ENCODE measurements at regions not wholly inside any gene's neighbourhood (a gene's known extent, or its start where the extent isn't known, plus 50 kb on each side); places are given as distances from the start of the nearest gene placed in this dataset.
"Not testable (repeated sequence)": the region's sequence is repeated elsewhere in the genome, so short reads cannot be mapped to it uniquely, and the experiment has no call there.

DNA sequence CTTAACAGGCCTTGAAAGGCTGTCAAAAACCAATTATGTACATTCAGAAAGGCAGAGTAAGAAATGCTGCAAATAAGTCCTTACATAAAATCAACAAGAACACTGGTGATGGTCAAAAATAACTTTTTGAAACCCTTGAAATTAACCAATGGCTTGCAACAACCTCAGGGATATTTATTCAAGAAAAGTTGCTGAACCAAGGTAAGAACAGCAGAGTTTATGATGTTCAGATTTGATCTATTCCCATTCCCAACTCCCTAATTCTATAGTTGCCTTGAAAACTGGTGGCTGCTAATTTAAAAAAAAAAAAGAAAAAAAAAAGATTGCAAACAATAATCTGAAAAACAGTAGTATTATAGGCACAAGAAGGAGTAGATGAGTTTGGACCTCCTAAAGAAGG, 109.8 kb upstream of the UFM1 start:
- H3K27ac ChIP-seq = no peak overlapping the region
- H3K4me1 ChIP-seq (replicated peaks) = no peaks in the 10 kb centered on the region
- H3K36me3 ChIP-seq = no peaks in the 10 kb centered on the region
- H3K27me3 ChIP-seq (replicated peaks; ENCODE audit: insufficient read depth) = no peaks in the 10 kb centered on the region
- DNase-seq (ENCODE audit: low spot score) = no peak
- H3K9me3 ChIP-seq = no peaks in the 10 kb centered on the region
- H3K4me3 ChIP-seq = no peak overlapping the region
- TF ChIP-seq, protein P1, sequence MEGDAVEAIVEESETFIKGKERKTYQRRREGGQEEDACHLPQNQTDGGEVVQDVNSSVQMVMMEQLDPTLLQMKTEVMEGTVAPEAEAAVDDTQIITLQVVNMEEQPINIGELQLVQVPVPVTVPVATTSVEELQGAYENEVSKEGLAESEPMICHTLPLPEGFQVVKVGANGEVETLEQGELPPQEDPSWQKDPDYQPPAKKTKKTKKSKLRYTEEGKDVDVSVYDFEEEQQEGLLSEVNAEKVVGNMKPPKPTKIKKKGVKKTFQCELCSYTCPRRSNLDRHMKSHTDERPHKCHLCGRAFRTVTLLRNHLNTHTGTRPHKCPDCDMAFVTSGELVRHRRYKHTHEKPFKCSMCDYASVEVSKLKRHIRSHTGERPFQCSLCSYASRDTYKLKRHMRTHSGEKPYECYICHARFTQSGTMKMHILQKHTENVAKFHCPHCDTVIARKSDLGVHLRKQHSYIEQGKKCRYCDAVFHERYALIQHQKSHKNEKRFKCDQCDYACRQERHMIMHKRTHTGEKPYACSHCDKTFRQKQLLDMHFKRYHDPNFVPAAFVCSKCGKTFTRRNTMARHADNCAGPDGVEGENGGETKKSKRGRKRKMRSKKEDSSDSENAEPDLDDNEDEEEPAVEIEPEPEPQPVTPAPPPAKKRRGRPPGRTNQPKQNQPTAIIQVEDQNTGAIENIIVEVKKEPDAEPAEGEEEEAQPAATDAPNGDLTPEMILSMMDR (IDR thresholded peaks at IDR 0.05) = no peak
- no peak for TF ChIP-seq POLR2A (IDR thresholded peaks at IDR 0.05)
- no peak for TF ChIP-seq POLR2AphosphoS5 (IDR thresholded peaks at IDR 0.05)
- intact Hi-C loops (cut with DNase I) = no loop called here

DNA sequence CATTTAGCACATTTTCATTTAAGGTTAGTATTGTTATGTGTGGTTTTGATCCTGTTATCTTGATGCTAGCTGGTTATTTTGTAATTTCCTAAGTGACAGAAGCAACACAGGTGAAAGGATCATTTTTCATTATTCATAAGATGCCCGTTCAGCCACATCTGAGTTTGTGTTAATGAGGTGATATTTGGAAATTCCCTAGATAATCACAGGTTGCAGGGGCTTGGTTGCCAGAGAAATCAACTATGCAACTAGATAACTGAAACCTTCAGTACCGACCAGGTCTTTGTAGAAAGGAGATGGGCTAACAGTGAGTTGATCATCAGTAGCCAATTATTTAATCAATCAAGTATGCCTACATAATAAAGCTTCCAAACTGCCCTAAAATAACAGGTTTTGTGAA, 121.3 kb upstream of the UFM1 start:
- Histone ChIP-seq H3K4me1 (replicated peaks) (no peaks in the 10 kb centered on the region), H3K27ac (no peak overlapping the region), H3K4me3 (no peak overlapping the region), H3K9me3 (no peaks in the 10 kb centered on the region), H3K27me3 (replicated peaks; ENCODE audit: insufficient read depth) (no peaks in the 10 kb centered on the region), H3K36me3 (no peaks in the 10 kb centered on the region)
- 55% methylated on average over 2 of the region's 2 CpGs for WGBS
- TF ChIP-seq, protein P1 (IDR thresholded peaks at IDR 0.05) = no peak
- TF ChIP-seq POLR2A (IDR thresholded peaks at IDR 0.05) = no peak
- no peak for TF ChIP-seq POLR2AphosphoS5 (IDR thresholded peaks at IDR 0.05)
- intact Hi-C loops (cut with DNase I) = no loop called here
- DNase-seq (ENCODE audit: low spot score) = no peak

DNA sequence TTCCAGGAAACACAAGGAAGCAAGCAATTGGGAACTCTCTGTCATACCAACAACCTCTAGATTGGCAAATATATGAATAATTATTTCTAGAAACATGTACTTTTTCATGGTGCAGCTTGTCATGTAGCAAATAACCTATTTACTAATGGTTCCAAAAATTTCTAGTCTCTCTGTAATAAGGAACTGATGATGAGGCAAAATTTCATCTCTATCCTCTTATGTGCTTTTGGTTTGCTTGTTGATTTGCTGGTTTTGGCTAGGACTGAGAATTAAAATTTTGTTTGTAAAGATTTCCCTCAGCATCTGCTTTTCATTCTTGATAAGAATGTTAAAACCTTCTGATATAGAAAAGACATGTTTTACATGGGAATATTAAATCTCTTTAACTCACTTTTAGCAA, 123.2 kb upstream of the UFM1 start:
- Histone ChIP-seq H3K9me3 (no peaks in the 10 kb centered on the region), H3K36me3 (no peaks in the 10 kb centered on the region), H3K4me3 (no peak overlapping the region), H3K27ac (no peak overlapping the region), H3K4me1 (replicated peaks) (no peaks in the 10 kb centered on the region), H3K27me3 (replicated peaks; ENCODE audit: insufficient read depth) (no peaks in the 10 kb centered on the region)
- TF ChIP-seq POLR2AphosphoS5 (IDR thresholded peaks at IDR 0.05) (no peak), POLR2A (IDR thresholded peaks at IDR 0.05) (no peak)
- TF ChIP-seq, protein P1 (IDR thresholded peaks at IDR 0.05) = no peak
- intact Hi-C loops (cut with DNase I) = no loop called here
- DNase-seq (ENCODE audit: low spot score) = no peak

DNA sequence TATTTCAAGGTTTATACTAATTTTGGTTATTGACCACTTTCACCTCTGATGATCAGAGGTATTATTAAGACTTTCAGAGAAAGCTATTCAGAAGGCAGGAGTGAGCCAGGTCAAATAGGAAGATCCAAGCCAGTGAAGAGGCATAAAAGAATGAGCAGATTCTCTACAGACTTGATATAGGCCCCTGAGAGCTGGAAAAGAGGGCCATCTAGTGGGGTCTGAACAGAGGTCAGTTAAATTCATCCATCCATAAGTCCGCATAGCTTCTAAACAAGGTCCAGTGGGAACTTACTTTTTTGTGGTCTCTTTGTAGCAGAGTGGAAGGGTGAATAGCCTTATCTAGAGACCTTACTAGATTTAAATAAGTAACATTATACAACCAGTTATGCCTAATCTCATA, 126.6 kb upstream of the UFM1 start:
- Histone ChIP-seq H3K27me3 (replicated peaks; ENCODE audit: insufficient read depth) (no peaks in the 10 kb centered on the region), H3K4me3 (no peak overlapping the region), H3K27ac (no peak overlapping the region), H3K9me3 (no peaks in the 10 kb centered on the region), H3K36me3 (no peaks in the 10 kb centered on the region), H3K4me1 (replicated peaks) (no peaks in the 10 kb centered on the region)
- DNase-seq (ENCODE audit: low spot score) = no peak
- no peak for TF ChIP-seq POLR2A (IDR thresholded peaks at IDR 0.05)
- TF ChIP-seq, protein P1 (IDR thresholded peaks at IDR 0.05) = no peak
- no peak for TF ChIP-seq POLR2AphosphoS5 (IDR thresholded peaks at IDR 0.05)
- intact Hi-C loops (cut with DNase I) = no loop called here
- 83% methylated on average over 1 of the region's 1 CpG for whole genome bisulfite sequencing

DNA sequence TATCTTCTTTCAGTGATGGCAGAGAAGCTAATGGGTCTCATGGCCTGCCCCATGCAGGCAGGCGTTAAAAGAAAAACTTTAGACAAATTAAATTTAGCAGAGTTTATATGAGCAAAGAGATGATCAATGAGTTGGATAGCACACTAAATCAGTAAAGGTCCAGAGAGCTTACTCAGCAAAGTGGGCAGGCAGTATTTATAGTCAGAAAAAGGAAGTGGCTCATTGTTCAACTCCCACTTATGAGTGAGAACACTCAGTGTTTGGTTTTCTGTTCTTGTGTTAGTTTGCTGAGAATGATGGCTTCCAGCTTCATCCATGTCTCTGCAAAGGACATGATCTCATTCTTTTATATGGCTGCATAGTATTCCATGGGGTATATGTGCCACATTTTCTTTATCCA, 128.5 kb upstream of the UFM1 start:
- WGBS = 96% methylated on average over 1 of the region's 1 CpG
- H3K4me3 ChIP-seq; intact Hi-C loops (cut with DNase I); DNase-seq (ENCODE audit: low spot score); H3K27me3 ChIP-seq (replicated peaks; ENCODE audit: insufficient read depth); H3K4me1 ChIP-seq (replicated peaks); H3K27ac ChIP-seq; H3K36me3 ChIP-seq; H3K9me3 ChIP-seq: not testable (repeated sequence)

DNA sequence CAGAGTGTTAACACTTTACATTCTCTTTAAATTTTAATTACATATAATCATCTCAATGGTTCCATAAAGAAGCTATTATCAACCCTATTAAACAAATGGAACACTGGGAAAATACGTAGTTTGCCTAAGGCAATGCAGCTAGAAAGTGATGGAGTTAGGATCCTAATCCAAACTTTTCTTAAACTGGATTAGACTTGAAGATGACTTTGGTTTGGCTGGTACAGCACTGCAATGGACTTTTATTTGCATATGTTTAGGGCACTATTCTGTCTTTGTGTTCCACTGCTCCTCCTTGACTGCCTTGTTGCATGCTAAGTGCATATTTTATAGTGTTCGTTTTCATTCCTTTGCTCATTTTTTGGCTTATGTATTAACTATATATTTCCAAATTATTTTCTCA, 133.5 kb upstream of the UFM1 start:
- H3K27me3 ChIP-seq (replicated peaks; ENCODE audit: insufficient read depth) = no peaks in the 10 kb centered on the region
- no peaks in the 10 kb centered on the region for H3K4me1 ChIP-seq (replicated peaks)
- no peaks in the 10 kb centered on the region for H3K36me3 ChIP-seq
- TF ChIP-seq POLR2AphosphoS5 (IDR thresholded peaks at IDR 0.05) (no peak), POLR2A (IDR thresholded peaks at IDR 0.05) (no peak)
- TF ChIP-seq, protein P1 (IDR thresholded peaks at IDR 0.05) = no peak
- WGBS = 71% methylated on average over 2 of the region's 2 CpGs
- no peaks in the 10 kb centered on the region for H3K9me3 ChIP-seq
- no peak overlapping the region for H3K4me3 ChIP-seq
- no peak overlapping the region for H3K27ac ChIP-seq
- no peak for DNase-seq (ENCODE audit: low spot score)
- intact Hi-C loops (cut with DNase I) = no loop called here
